Astrocyte (in vitro differentiated cells and primary cell): ENCODE measurements at regions not wholly inside any gene's neighbourhood (a gene's known extent, or its start where the extent isn't known, plus 50 kb on each side); places are given as distances from the start of the nearest gene placed in this dataset.

ENCODE experiments used
- CTCF ChIP-seq: IDR thresholded peaks from 2 replicates; pipeline ENCODE4 v1.5.1; 2011; ENCODE audit warnings: low read depth, mild to moderate bottlenecking, inconsistent platforms, low read length, moderate library complexity; ENCODE audit not compliant: insufficient read depth
- EZH2 ChIP-seq: IDR thresholded peaks from 2 replicates; pipeline ENCODE4 v1.6.1; 2012; ENCODE audit warnings: mild to moderate bottlenecking, low read length, inconsistent platforms; ENCODE audit not compliant: insufficient read depth

GRCh38 chr6:125670568-125670967, 78.9 kb upstream of the HEY2 start:
- TF ChIP-seq CTCF (no peak), EZH2 (no peak)
